ENCODE measurements at regions not wholly inside any gene's neighbourhood (a gene's known extent, or its start where the extent isn't known, plus 50 kb on each side); places are given as distances from the start of the nearest gene placed in this dataset.

DNA sequence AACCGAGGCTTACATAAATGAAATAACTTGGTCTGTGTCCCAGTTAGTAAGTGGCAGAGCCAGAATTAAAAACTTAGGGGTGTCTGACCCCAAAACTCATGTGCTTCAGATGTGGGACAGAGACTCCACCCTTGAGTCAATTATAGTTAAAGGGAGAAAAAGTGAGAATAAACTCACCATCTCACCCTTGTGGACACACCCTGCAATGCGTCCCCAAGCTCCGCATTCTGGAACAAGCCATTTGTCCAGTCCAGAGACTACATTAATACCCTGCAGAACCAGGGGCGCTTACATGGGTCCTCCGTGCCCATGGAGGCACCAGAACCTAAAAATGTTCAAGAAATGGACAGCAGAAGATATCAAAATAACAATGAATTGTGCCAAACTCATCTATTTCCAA, 207.0 kb upstream of the ZNF507 start:
- ATAC-seq: no peak
- TF ChIP-seq PATZ1 (CRISPR knock-in tag; IDR thresholded peaks at IDR 0.05; ENCODE audit: borderline replicate concordance): no peak
- TF ChIP-seq TOX (CRISPR knock-in tag; IDR thresholded peaks at IDR 0.05; ENCODE audit: borderline replicate concordance): no peak
- TF ChIP-seq, protein P1, sequence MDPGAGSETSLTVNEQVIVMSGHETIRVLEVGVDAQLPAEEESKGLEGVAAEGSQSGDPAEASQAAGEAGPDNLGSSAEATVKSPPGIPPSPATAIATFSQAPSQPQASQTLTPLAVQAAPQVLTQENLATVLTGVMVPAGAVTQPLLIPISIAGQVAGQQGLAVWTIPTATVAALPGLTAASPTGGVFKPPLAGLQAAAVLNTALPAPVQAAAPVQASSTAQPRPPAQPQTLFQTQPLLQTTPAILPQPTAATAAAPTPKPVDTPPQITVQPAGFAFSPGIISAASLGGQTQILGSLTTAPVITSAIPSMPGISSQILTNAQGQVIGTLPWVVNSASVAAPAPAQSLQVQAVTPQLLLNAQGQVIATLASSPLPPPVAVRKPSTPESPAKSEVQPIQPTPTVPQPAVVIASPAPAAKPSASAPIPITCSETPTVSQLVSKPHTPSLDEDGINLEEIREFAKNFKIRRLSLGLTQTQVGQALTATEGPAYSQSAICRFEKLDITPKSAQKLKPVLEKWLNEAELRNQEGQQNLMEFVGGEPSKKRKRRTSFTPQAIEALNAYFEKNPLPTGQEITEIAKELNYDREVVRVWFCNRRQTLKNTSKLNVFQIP (CRISPR knock-in tag; IDR thresholded peaks at IDR 0.05; ENCODE audit: borderline replicate concordance, low read depth): no peak
- TF ChIP-seq CSDC2 (CRISPR knock-in tag; IDR thresholded peaks at IDR 0.05): no peak
- TF ChIP-seq SNAI2 (CRISPR knock-in tag; IDR thresholded peaks at IDR 0.05): no peak
- no peak for TF ChIP-seq ZFP3 (CRISPR knock-in tag; IDR thresholded peaks at IDR 0.05)
- no peak for TF ChIP-seq OSR1 (CRISPR knock-in tag; IDR thresholded peaks at IDR 0.05)
- no peak for TF ChIP-seq ZNF8 (CRISPR knock-in tag; IDR thresholded peaks at IDR 0.05)
- TF ChIP-seq ZC3H10 (CRISPR knock-in tag; IDR thresholded peaks at IDR 0.05): no peak
- TF ChIP-seq ZNF70 (CRISPR knock-in tag; IDR thresholded peaks at IDR 0.05): no peak
- no peak for TF ChIP-seq RARB (CRISPR knock-in tag; IDR thresholded peaks at IDR 0.05)
- no peak for TF ChIP-seq CSRNP3 (CRISPR knock-in tag; IDR thresholded peaks at IDR 0.05)

DNA sequence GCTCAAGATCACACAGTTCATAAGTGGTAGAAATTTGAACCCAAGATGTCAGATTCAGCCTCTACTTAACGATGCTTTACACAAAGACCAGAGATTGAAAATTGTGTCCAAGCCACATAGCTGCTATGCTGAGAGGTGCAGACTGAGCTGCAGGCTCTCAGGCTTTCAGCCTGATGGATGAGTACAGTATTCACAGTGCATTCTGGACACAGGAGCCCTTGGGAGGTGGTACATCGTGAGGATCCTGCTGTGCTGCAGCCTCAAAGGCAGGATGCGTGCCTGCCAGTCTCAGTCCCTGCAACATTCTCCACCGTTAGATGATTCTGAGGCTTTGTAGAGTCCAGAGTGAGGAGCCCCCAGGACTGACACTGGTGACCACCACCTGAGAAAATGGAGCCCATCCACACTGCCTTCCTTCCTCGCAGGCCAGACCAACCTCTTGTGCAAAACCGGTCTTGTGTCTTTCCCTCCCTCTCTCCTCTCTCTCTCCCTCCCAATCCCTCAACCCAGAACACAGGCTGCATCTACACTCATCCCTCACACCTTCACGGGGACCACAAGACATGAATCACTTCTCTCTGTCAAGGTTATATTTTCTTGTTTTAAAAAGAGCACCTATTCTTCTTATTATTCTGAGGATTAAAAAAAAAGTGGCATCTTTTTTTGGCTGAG, 203.4 kb upstream of the ZNF507 start:
- ATAC-seq: no peak

DNA sequence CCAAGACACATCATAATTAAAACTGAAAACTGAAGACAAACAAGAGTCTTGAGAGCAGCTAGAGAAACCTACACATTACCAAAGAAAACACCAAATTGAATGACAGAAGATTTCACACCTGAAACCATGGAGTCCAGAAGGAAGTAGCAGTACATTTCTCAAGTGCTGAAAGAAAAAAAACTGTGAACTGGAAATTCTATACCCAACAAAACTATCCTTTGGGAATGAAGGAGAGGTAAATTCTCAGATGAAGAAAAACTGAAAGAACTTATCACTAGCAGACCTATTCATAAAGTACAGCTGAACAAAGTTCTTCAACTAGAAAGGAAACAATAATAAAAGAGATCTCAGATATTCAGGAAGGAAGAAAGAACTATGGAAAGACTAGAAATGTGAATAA, 198.7 kb upstream of the ZNF507 start:
- TF ChIP-seq ZFP30 (CRISPR knock-in tag; IDR thresholded peaks at IDR 0.05) (no peak), CSRNP3 (CRISPR knock-in tag; IDR thresholded peaks at IDR 0.05) (no peak), CSDC2 (CRISPR knock-in tag; IDR thresholded peaks at IDR 0.05) (no peak), OSR1 (CRISPR knock-in tag; IDR thresholded peaks at IDR 0.05) (no peak), TOX (CRISPR knock-in tag; IDR thresholded peaks at IDR 0.05; ENCODE audit: borderline replicate concordance) (no peak)
- no peak for ATAC-seq

More for the DNA sequence above, 203.4 kb upstream of the ZNF507 start:
- TF ChIP-seq GLIS3 (CRISPR knock-in tag; IDR thresholded peaks at IDR 0.05) (no peak), ZFP3 (CRISPR knock-in tag; IDR thresholded peaks at IDR 0.05) (no peak), ZNF8 (CRISPR knock-in tag; IDR thresholded peaks at IDR 0.05) (no peak)
- TF ChIP-seq, protein P1 (CRISPR knock-in tag; IDR thresholded peaks at IDR 0.05; ENCODE audit: borderline replicate concordance, low read depth): no peak

GRCh38 chr19:32150605-32151004, 194.8 kb upstream of the ZNF507 start:
- no peak for TF ChIP-seq BACH2 (CRISPR knock-in tag; IDR thresholded peaks at IDR 0.05; ENCODE audit: borderline replicate concordance)
- no peak for TF ChIP-seq RARB (CRISPR knock-in tag; IDR thresholded peaks at IDR 0.05)
- no peak for TF ChIP-seq GLIS3 (CRISPR knock-in tag; IDR thresholded peaks at IDR 0.05)
- no peak for TF ChIP-seq ARNTL (CRISPR knock-in tag; IDR thresholded peaks at IDR 0.05; ENCODE audit: borderline replicate concordance, low read depth)
- no peak for TF ChIP-seq SNAI2 (CRISPR knock-in tag; IDR thresholded peaks at IDR 0.05)
- ATAC-seq: no peak

GRCh38 chr19:32154418-32154817, 191.0 kb upstream of the ZNF507 start:
- ATAC-seq: no peak
- TF ChIP-seq ZNF70 (CRISPR knock-in tag; IDR thresholded peaks at IDR 0.05): no peak
- no peak for TF ChIP-seq RARB (CRISPR knock-in tag; IDR thresholded peaks at IDR 0.05)
